HG02623 (cell line): ENCODE measurements at regions not wholly inside any gene's neighbourhood (a gene's known extent, or its start where the extent isn't known, plus 50 kb on each side); places are given as distances from the start of the nearest gene placed in this dataset.

Experiments used
- ATAC-seq: cut with Tn5 transposase; IDR thresholded peaks from one replicate; pipeline ENCODE4 v1.9.1; 2021; ENCODE audit warnings: moderate library complexity; ENCODE audit not compliant: unreplicated experiment

- ATAC-seq = no peak
Observed at GRCh38 chr3:31409866-31410265, 122.9 kb upstream of the STT3B start.

GRCh38 chr3:31410411-31410810 lies 122.3 kb upstream of the STT3B start:
- ATAC-seq = no peak

- no peak for ATAC-seq
Observed at GRCh38 chr3:31412832-31413231, 119.9 kb upstream of the STT3B start.

- ATAC-seq = no peak
Observed at GRCh38 chr3:31413515-31413914, 119.2 kb upstream of the STT3B start.

- ATAC-seq = no peak
Observed at GRCh38 chr3:31416980-31417379, 115.7 kb upstream of the STT3B start.

GRCh38 chr3:31417486-31417885 lies 115.2 kb upstream of the STT3B start:
- ATAC-seq = no peak

- ATAC-seq = no peak
Observed at GRCh38 chr3:31420311-31420710, 112.4 kb upstream of the STT3B start.

GRCh38 chr3:31421314-31422048 lies 111.2 kb upstream of the STT3B start:
- no peak for ATAC-seq

GRCh38 chr3:31422237-31422636 lies 110.5 kb upstream of the STT3B start:
- ATAC-seq = no peak

- ATAC-seq = no peak
Observed at GRCh38 chr3:31423482-31423881, 109.2 kb upstream of the STT3B start.

- no peak for ATAC-seq
Observed at GRCh38 chr3:31425401-31425800, 107.3 kb upstream of the STT3B start.

GRCh38 chr3:31427623-31428022 lies 105.1 kb upstream of the STT3B start:
- no peak for ATAC-seq

GRCh38 chr3:31431321-31431720 lies 101.4 kb upstream of the STT3B start:
- ATAC-seq = no peak

GRCh38 chr3:31432897-31433678 lies 99.6 kb upstream of the STT3B start:
- no peak for ATAC-seq

GRCh38 chr3:31433679-31433992 lies 99.1 kb upstream of the STT3B start:
- no peak for ATAC-seq

GRCh38 chr3:31434819-31435218 lies 97.9 kb upstream of the STT3B start:
- no peak for ATAC-seq

GRCh38 chr3:31436830-31437229 lies 95.9 kb upstream of the STT3B start:
- no peak for ATAC-seq

- no peak for ATAC-seq
Observed at GRCh38 chr3:31438742-31439141, 94.0 kb upstream of the STT3B start.

- ATAC-seq = no peak
Observed at GRCh38 chr3:31439890-31440750, 92.6 kb upstream of the STT3B start.

GRCh38 chr3:31440878-31441277 lies 91.8 kb upstream of the STT3B start:
- no peak for ATAC-seq

GRCh38 chr3:31442755-31443154 lies 90.0 kb upstream of the STT3B start:
- ATAC-seq = no peak
